ENCODE measurements at regions not wholly inside any gene's neighbourhood (a gene's known extent, or its start where the extent isn't known, plus 50 kb on each side); places are given as distances from the start of the nearest gene placed in this dataset.

- TF ChIP-seq REST (IDR thresholded peaks at IDR 0.05; ENCODE audit: insufficient read depth in 1 of 2, low read depth in 2 of 2, low read length in 2 of 2): no peak
- no peak for TF ChIP-seq FOXP2 (optimal IDR thresholded peaks at IDR 0.05; ENCODE audit: borderline replicate concordance, extremely low read depth, extremely low read length, insufficient read depth)
- no peak for TF ChIP-seq TAF1 (IDR thresholded peaks at IDR 0.05; ENCODE audit: borderline replicate concordance, insufficient read depth, low read length)
- no peak for TF ChIP-seq POLR2AphosphoS5 (IDR thresholded peaks at IDR 0.05; ENCODE audit: low read depth, low read length)
- no peak for TF ChIP-seq SIN3A (IDR thresholded peaks at IDR 0.05; ENCODE audit: borderline replicate concordance, insufficient read depth, low read length)
Observed at GRCh38 chr6:170127151-170127550, 163.7 kb downstream of the DLL1 start.

- no peak for TF ChIP-seq FOXP2 (optimal IDR thresholded peaks at IDR 0.05; ENCODE audit: borderline replicate concordance, extremely low read depth, extremely low read length, insufficient read depth)
Observed at GRCh38 chr6:170125456-170126300, 165.2 kb downstream of the DLL1 start.

GRCh38 chr6:170124836-170125235 lies 166.0 kb downstream of the DLL1 start:
- TF ChIP-seq POLR2AphosphoS5 (IDR thresholded peaks at IDR 0.05; ENCODE audit: low read depth, low read length) (no peak), SIN3A (IDR thresholded peaks at IDR 0.05; ENCODE audit: borderline replicate concordance, insufficient read depth, low read length) (no peak), TAF1 (IDR thresholded peaks at IDR 0.05; ENCODE audit: borderline replicate concordance, insufficient read depth, low read length) (no peak), REST (IDR thresholded peaks at IDR 0.05; ENCODE audit: insufficient read depth in 1 of 2, low read depth in 2 of 2, low read length in 2 of 2) (no peak), FOXP2 (optimal IDR thresholded peaks at IDR 0.05; ENCODE audit: borderline replicate concordance, extremely low read depth, extremely low read length, insufficient read depth) (no peak)

GRCh38 chr6:170124150-170124549 lies 166.7 kb downstream of the DLL1 start:
- TF ChIP-seq FOXP2 (optimal IDR thresholded peaks at IDR 0.05; ENCODE audit: borderline replicate concordance, extremely low read depth, extremely low read length, insufficient read depth) (no peak), SIN3A (IDR thresholded peaks at IDR 0.05; ENCODE audit: borderline replicate concordance, insufficient read depth, low read length) (no peak), TAF1 (IDR thresholded peaks at IDR 0.05; ENCODE audit: borderline replicate concordance, insufficient read depth, low read length) (no peak), REST (IDR thresholded peaks at IDR 0.05; ENCODE audit: insufficient read depth in 1 of 2, low read depth in 2 of 2, low read length in 2 of 2) (no peak), POLR2AphosphoS5 (IDR thresholded peaks at IDR 0.05; ENCODE audit: low read depth, low read length) (no peak)

- TF ChIP-seq REST (IDR thresholded peaks at IDR 0.05; ENCODE audit: insufficient read depth in 1 of 2, low read depth in 2 of 2, low read length in 2 of 2) (no peak), SIN3A (IDR thresholded peaks at IDR 0.05; ENCODE audit: borderline replicate concordance, insufficient read depth, low read length) (no peak), FOXP2 (optimal IDR thresholded peaks at IDR 0.05; ENCODE audit: borderline replicate concordance, extremely low read depth, extremely low read length, insufficient read depth) (no peak), TAF1 (IDR thresholded peaks at IDR 0.05; ENCODE audit: borderline replicate concordance, insufficient read depth, low read length) (no peak), POLR2AphosphoS5 (IDR thresholded peaks at IDR 0.05; ENCODE audit: low read depth, low read length) (no peak)
Observed at GRCh38 chr6:170122651-170123050, 168.2 kb downstream of the DLL1 start.
